GM12875 (cell line): ENCODE measurements at regions not wholly inside any gene's neighbourhood (a gene's known extent, or its start where the extent isn't known, plus 50 kb on each side); places are given as distances from the start of the nearest gene placed in this dataset.
A peak's percentile ranks its signal among the peaks of the same experiment; 100 is the strongest.

Experiments
- H3K4me3 ChIP-seq: one replicate; pipeline ENCODE4 v1.5.1; 2011; ENCODE audit warnings: low read depth, low read length, control low read depth
- CTCF ChIP-seq: IDR thresholded peaks from 2 replicates; pipeline ENCODE4 v1.5.1; 2011; ENCODE audit warnings: low read depth, mild to moderate bottlenecking, control low read depth, inconsistent platforms, low read length, moderate library complexity, borderline replicate concordance; ENCODE audit not compliant: insufficient read depth

GRCh38 chr13:99657848-99658260 lies 156.6 kb downstream of the TM9SF2 start:
- no peak for TF ChIP-seq CTCF

GRCh38 chr13:99656844-99657381 lies 155.6 kb downstream of the TM9SF2 start:
- no peak overlapping the region for H3K4me3 ChIP-seq
- no peak for TF ChIP-seq CTCF

More at GRCh38 chr13:99657848-99658260, 156.6 kb downstream of the TM9SF2 start:
- peak overlapping the region; percentile 14 for H3K4me3 ChIP-seq

- H3K4me3 ChIP-seq, result no peak overlapping the region
These were observed 154.9 kb downstream of the TM9SF2 start for GRCh38 chr13:99656092-99656745.

GRCh38 chr13:99655351-99656091 lies 154.2 kb downstream of the TM9SF2 start:
- H3K4me3 ChIP-seq, result no peak overlapping the region
- no peak for TF ChIP-seq CTCF

More at GRCh38 chr13:99656092-99656745, 154.9 kb downstream of the TM9SF2 start:
- TF ChIP-seq CTCF, result peak; percentile 91

DNA sequence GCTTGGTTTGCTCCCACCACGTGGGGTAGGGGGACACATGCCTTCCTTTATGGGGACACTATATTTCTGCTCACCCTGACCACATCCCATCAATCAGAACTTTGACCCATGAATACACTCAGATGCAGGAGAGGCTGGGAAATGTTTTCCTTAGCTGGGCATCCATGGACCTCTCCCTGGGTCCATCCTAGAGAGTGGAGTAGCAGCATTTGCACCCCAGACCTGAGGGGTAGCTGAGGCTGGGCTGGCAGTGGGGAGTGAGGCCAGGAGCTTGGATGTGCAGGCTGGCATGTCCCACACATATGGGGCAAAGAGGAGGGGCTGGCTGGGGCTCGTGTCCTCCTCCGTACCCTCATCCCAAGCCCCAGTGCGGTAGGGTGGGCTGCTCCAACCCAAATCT lies 152.8 kb downstream of the TM9SF2 start:
- TF ChIP-seq CTCF, result no peak
- no peak overlapping the region for H3K4me3 ChIP-seq

DNA sequence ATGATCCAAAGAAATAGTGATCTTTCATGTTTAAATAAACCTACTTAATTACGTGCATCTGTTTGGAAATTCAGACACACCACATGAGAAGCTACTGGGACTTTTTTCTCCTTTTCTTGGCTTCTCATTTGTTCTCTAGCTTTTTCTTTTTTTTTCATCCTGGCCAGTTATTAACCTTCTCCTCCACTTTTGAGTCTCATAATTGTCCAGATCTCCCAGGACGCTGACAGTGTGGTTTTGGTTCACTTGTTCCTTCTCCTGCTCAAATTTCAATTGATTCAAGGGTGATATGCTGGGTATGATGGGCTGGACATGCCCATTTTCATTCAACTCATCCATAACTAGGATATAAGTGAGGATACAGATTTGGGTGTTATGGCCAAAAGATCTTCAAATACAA lies 152.3 kb downstream of the TM9SF2 start:
- TF ChIP-seq CTCF, result no peak
- no peak overlapping the region for H3K4me3 ChIP-seq
